K562 (cell line): ENCODE measurements at regions not wholly inside any gene's neighbourhood (a gene's known extent, or its start where the extent isn't known, plus 50 kb on each side); places are given as distances from the start of the nearest gene placed in this dataset.

Experiments used
- BRF1 ChIP-seq: IDR thresholded peaks from 3 replicates; pipeline ENCODE4 v1.6.1; 2011; ENCODE audit warnings: borderline replicate concordance, mild to moderate bottlenecking; ENCODE audit not compliant: insufficient read length; ENCODE audit errors: extremely low read depth
- CHD7 ChIP-seq: fragments of 200-600 bp; sonication (generic); IDR thresholded peaks from one replicate; pipeline ENCODE4 v1.6.1; 2012; ENCODE audit warnings: mild to moderate bottlenecking, low read depth, low read length, inconsistent platforms
- ELK3 ChIP-seq: fragments of 450-650 bp; formaldehyde crosslinking; IDR thresholded peaks from 2 replicates; pipeline ENCODE4 v1.4.0; 2020; ENCODE audit warnings: mild to moderate bottlenecking
- NCOA2 ChIP-seq, 2 experiments: fragments of 450-650 bp; IDR thresholded peaks; 2 replicates each; pipeline ENCODE4 v1.6.1; 2018; ENCODE audit warnings: mild to moderate bottlenecking in 2 of 2, moderate library complexity in 1 of 2; ENCODE audit not compliant: partially characterized antibody in 2 of 2
- PHF8 ChIP-seq: fragments of 200-600 bp; sonication (generic); IDR thresholded peaks from 2 replicates; pipeline ENCODE4 v1.6.1; 2012; ENCODE audit warnings: mixed run types, mild to moderate bottlenecking, inconsistent platforms, low read length, moderate library complexity, borderline replicate concordance
- PRMT5 ChIP-seq: sonication (generic); formaldehyde crosslinking; IDR thresholded peaks from 2 replicates; pipeline ENCODE4 v1.5.0; 2020; ENCODE audit warnings: missing genetic modification reagents
- RBBP5 ChIP-seq: fragments of 200-600 bp; sonication (generic); IDR thresholded peaks from 2 replicates; pipeline ENCODE4 v1.6.1; 2012; ENCODE audit warnings: borderline replicate concordance, mild to moderate bottlenecking, low read length, control low read depth, inconsistent platforms; ENCODE audit not compliant: insufficient read depth, poor library complexity, severe bottlenecking
- RFX5 ChIP-seq: IDR thresholded peaks from 2 replicates; pipeline ENCODE4 v1.6.1; 2011; ENCODE audit warnings: low read depth, mild to moderate bottlenecking, improper control_type of control experiment, low read length
- TOE1 ChIP-seq, 2 experiments: fragments of 450-650 bp in 1 of 2; sonication (generic) in 1 of 2; formaldehyde crosslinking in 1 of 2; IDR thresholded peaks; 2 replicates each; pipeline versions ENCODE4 v1.7.1 to v1.8.0; 2016 to 2022; ENCODE audit warnings: borderline replicate concordance in 2 of 2, mild to moderate bottlenecking in 2 of 2, antibody characterized with exemption in 1 of 2, inconsistent platforms in 1 of 2, low read depth in 1 of 2, missing genetic modification reagents in 1 of 2, moderate library complexity in 1 of 2
- TF ChIP-seq, protein P1 (sequence below), 3 experiments: IDR thresholded peaks in 2 of 3; conservative IDR thresholded peaks in 1 of 3; 2 replicates each; pipeline ENCODE4 v1.5.1; 2011 to 2012; ENCODE audit warnings: low read length in 3 of 3, mild to moderate bottlenecking in 3 of 3, control low read depth in 2 of 3, improper control_type of control experiment in 1 of 3, inconsistent platforms in 1 of 3, low read depth in 1 of 3, mixed read lengths in 1 of 3, moderate library complexity in 1 of 3; ENCODE audit not compliant: insufficient read depth in 2 of 3

GRCh38 chr3:102181175-102181920, 253.5 kb upstream of the ZPLD1 start (continued):
- no peak for TF ChIP-seq CHD7
- no peak for TF ChIP-seq TOE1 (IDR thresholded peaks at IDR 0.05; ENCODE audit: borderline replicate concordance)
- TF ChIP-seq TOE1 (CRISPR knock-in tag; IDR thresholded peaks at IDR 0.05; ENCODE audit: borderline replicate concordance, low read depth): no peak
- TF ChIP-seq PHF8: no peak
- TF ChIP-seq RFX5: no peak
- no peak for TF ChIP-seq RBBP5
- no peak for TF ChIP-seq NCOA2 (IDR thresholded peaks at IDR 0.05; ENCODE audit: partially characterized antibody in 2 of 2)
- no peak for TF ChIP-seq ELK3
- TF ChIP-seq BRF1: no peak
- no peak for TF ChIP-seq PRMT5 (CRISPR knock-in tag)
- TF ChIP-seq, protein P1, sequence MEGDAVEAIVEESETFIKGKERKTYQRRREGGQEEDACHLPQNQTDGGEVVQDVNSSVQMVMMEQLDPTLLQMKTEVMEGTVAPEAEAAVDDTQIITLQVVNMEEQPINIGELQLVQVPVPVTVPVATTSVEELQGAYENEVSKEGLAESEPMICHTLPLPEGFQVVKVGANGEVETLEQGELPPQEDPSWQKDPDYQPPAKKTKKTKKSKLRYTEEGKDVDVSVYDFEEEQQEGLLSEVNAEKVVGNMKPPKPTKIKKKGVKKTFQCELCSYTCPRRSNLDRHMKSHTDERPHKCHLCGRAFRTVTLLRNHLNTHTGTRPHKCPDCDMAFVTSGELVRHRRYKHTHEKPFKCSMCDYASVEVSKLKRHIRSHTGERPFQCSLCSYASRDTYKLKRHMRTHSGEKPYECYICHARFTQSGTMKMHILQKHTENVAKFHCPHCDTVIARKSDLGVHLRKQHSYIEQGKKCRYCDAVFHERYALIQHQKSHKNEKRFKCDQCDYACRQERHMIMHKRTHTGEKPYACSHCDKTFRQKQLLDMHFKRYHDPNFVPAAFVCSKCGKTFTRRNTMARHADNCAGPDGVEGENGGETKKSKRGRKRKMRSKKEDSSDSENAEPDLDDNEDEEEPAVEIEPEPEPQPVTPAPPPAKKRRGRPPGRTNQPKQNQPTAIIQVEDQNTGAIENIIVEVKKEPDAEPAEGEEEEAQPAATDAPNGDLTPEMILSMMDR (IDR thresholded peaks at IDR 0.05 in 2 of 3, conservative IDR thresholded peaks at IDR 0.05 in 1 of 3; ENCODE audit: insufficient read depth in 2 of 3, low read depth in 1 of 3, low read length in 3 of 3): no peak
